ENCODE measurements at regions not wholly inside any gene's neighbourhood (a gene's known extent, or its start where the extent isn't known, plus 50 kb on each side); places are given as distances from the start of the nearest gene placed in this dataset.
"Not testable (repeated sequence)": the region's sequence is repeated elsewhere in the genome, so short reads cannot be mapped to it uniquely, and the experiment has no call there.

- TF ChIP-seq CTCF, POLR2A, POLR2AphosphoS5 (IDR thresholded peaks at IDR 0.05): not testable (repeated sequence)
These were observed 229.0 kb upstream of the CWC22 start for GRCh38 chr2:180236061-180236460.
